ENCODE measurements at regions not wholly inside any gene's neighbourhood (a gene's known extent, or its start where the extent isn't known, plus 50 kb on each side); places are given as distances from the start of the nearest gene placed in this dataset.

GRCh38 chr20:6502219-6502618 is 265.3 kb upstream of the BMP2 start:
- Histone ChIP-seq H3K4me3 (no peak overlapping the region), H3K9me3 (ENCODE audit: low read depth) (no peaks in the 10 kb centered on the region), H3K36me3 (no peaks in the 10 kb centered on the region), H3K4me1 (ENCODE audit: low read depth) (peaks cover 30% of the 10 kb centered on the region), H3K27me3 (no peaks in the 10 kb centered on the region), H3K27ac (peak overlapping the region; percentile 87)
- TF ChIP-seq CTCF (IDR thresholded peaks at IDR 0.05; ENCODE audit: low read depth, low read length), result no peak
- peak; percentile 40 to 61 for DNase-seq (ENCODE audit: low read depth in 1 of 2, low spot score in 1 of 2)

GRCh38 chr20:6501061-6501460 is 266.4 kb upstream of the BMP2 start:
- Histone ChIP-seq H3K27ac (peak overlapping the region; percentile 87), H3K27me3 (no peaks in the 10 kb centered on the region), H3K9me3 (ENCODE audit: low read depth) (no peaks in the 10 kb centered on the region), H3K4me1 (ENCODE audit: low read depth) (peaks cover 37% of the 10 kb centered on the region), H3K36me3 (no peaks in the 10 kb centered on the region), H3K4me3 (no peak overlapping the region)
- peak in 1 of 2 donors; percentile 47 for DNase-seq (ENCODE audit: low read depth in 1 of 2, low spot score in 1 of 2)
- TF ChIP-seq CTCF (IDR thresholded peaks at IDR 0.05; ENCODE audit: low read depth, low read length), result no peak

GRCh38 chr20:6499566-6499965 is 267.9 kb upstream of the BMP2 start:
- no peak for DNase-seq (ENCODE audit: low read depth in 1 of 2, low spot score in 1 of 2)
- H3K4me1 ChIP-seq (ENCODE audit: low read depth), result peaks cover 37% of the 10 kb centered on the region
- no peak overlapping the region for H3K4me3 ChIP-seq
- H3K36me3 ChIP-seq, result no peaks in the 10 kb centered on the region
- TF ChIP-seq CTCF (IDR thresholded peaks at IDR 0.05; ENCODE audit: low read depth, low read length), result no peak
- no peaks in the 10 kb centered on the region for H3K9me3 ChIP-seq (ENCODE audit: low read depth)
- H3K27ac ChIP-seq, result peak overlapping the region; percentile 14
- no peaks in the 10 kb centered on the region for H3K27me3 ChIP-seq

- peak in 1 of 2 donors; percentile 24 for DNase-seq (ENCODE audit: low read depth in 1 of 2, low spot score in 1 of 2)
- Histone ChIP-seq H3K27ac (peak overlapping the region; percentile 46), H3K36me3 (no peaks in the 10 kb centered on the region), H3K9me3 (ENCODE audit: low read depth) (no peaks in the 10 kb centered on the region), H3K4me1 (ENCODE audit: low read depth) (peaks cover 13% of the 10 kb centered on the region), H3K27me3 (no peaks in the 10 kb centered on the region), H3K4me3 (no peak overlapping the region)
- TF ChIP-seq CTCF (IDR thresholded peaks at IDR 0.05; ENCODE audit: low read depth, low read length), result no peak
Measured at GRCh38 chr20:6496874-6497273, 270.6 kb upstream of the BMP2 start.

- DNase-seq (ENCODE audit: low read depth in 1 of 2, low spot score in 1 of 2), result no peak
- no peaks in the 10 kb centered on the region for H3K36me3 ChIP-seq
- no peaks in the 10 kb centered on the region for H3K27me3 ChIP-seq
- TF ChIP-seq CTCF (IDR thresholded peaks at IDR 0.05; ENCODE audit: low read depth, low read length), result no peak
- peaks cover 14% of the 10 kb centered on the region for H3K4me1 ChIP-seq (ENCODE audit: low read depth)
- no peaks in the 10 kb centered on the region for H3K9me3 ChIP-seq (ENCODE audit: low read depth)
- H3K27ac ChIP-seq, result peak overlapping the region; percentile 46
- no peak overlapping the region for H3K4me3 ChIP-seq
Measured at GRCh38 chr20:6495907-6496306, 271.6 kb upstream of the BMP2 start.

All from cardiac muscle cell (in vitro differentiated cells and primary cell).